Erythroblast (primary cell): ENCODE measurements at regions not wholly inside any gene's neighbourhood (a gene's known extent, or its start where the extent isn't known, plus 50 kb on each side); places are given as distances from the start of the nearest gene placed in this dataset.

ENCODE experiments used
- GATA1 ChIP-seq: IDR thresholded peaks from 2 replicates; pipeline ENCODE4 v1.6.1; 2011; ENCODE audit warnings: low read depth, mild to moderate bottlenecking, control low read depth, low read length, moderate library complexity
- POLR2A ChIP-seq: IDR thresholded peaks from 2 replicates; pipeline ENCODE4 v1.6.1; 2011; ENCODE audit warnings: mild to moderate bottlenecking, low read length

- no peak for TF ChIP-seq POLR2A
- no peak for TF ChIP-seq GATA1
Measured at GRCh38 chr6:81820980-81821379, 68.5 kb upstream of the TENT5A start.
